ENCODE measurements at regions not wholly inside any gene's neighbourhood (a gene's known extent, or its start where the extent isn't known, plus 50 kb on each side); places are given as distances from the start of the nearest gene placed in this dataset.

GRCh38 chrX:122907375-122907774 is 276.7 kb upstream of the GRIA3 start:
- Histone ChIP-seq H3K36me3 (ENCODE audit: control insufficient read depth in 4 of 4, insufficient read depth in 3 of 4, low read depth in 1 of 4, low read length in 3 of 4) (no peaks in the 10 kb centered on the region), H3K9me3 (ENCODE audit: control insufficient read depth in 4 of 4, low read length in 3 of 4) (peaks cover 0 to 5% (median 2%) of the 10 kb centered on the region in 4 donors), H3K27me3 (ENCODE audit: control insufficient read depth in 4 of 4, insufficient read depth in 4 of 4, low read length in 3 of 4) (no peaks in the 10 kb centered on the region), H3K4me3 (ENCODE audit: low read depth in 1 of 3, low read length in 3 of 3) (no peak overlapping the region), H3K27ac (ENCODE audit: low read depth in 1 of 2, low read length in 2 of 2) (no peak overlapping the region), H3K4me1 (ENCODE audit: control insufficient read depth in 4 of 4, insufficient read depth in 4 of 4, low read length in 3 of 4) (no peaks in the 10 kb centered on the region), H3K9ac (ENCODE audit: low read depth in 1 of 2, low read length in 2 of 2) (no peak overlapping the region)
- 91% methylated on average over 1 of the region's 1 CpG for WGBS
- TF ChIP-seq RAD21 (IDR thresholded peaks at IDR 0.05) (no peak), HNF4A (conservative IDR thresholded peaks at IDR 0.05) (no peak), RXRA (IDR thresholded peaks at IDR 0.05) (no peak), GABPA (IDR thresholded peaks at IDR 0.05 in 1 of 2, conservative IDR thresholded peaks at IDR 0.05 in 1 of 2) (no peak), JUND (IDR thresholded peaks at IDR 0.05) (no peak), MAX (IDR thresholded peaks at IDR 0.05) (no peak), EGR1 (IDR thresholded peaks at IDR 0.05; ENCODE audit: low read depth in 2 of 2) (no peak), CTCF (IDR thresholded peaks at IDR 0.05; ENCODE audit: low read depth, low read length, missing input control) (no peak), FOXA1 (IDR thresholded peaks at IDR 0.05) (no peak), ZBTB33 (IDR thresholded peaks at IDR 0.05) (no peak), REST (IDR thresholded peaks at IDR 0.05) (no peak)
- no peak for DNase-seq (ENCODE audit: low spot score)

- H3K27me3 ChIP-seq (ENCODE audit: control insufficient read depth in 4 of 4, insufficient read depth in 4 of 4, low read length in 3 of 4), result no peaks in the 10 kb centered on the region
- DNase-seq (ENCODE audit: low spot score), result no peak
- H3K9me3 ChIP-seq (ENCODE audit: control insufficient read depth in 4 of 4, low read length in 3 of 4), result peaks cover 0 to 8% (median 2%) of the 10 kb centered on the region in 4 donors
- H3K4me3 ChIP-seq (ENCODE audit: low read depth in 1 of 3, low read length in 3 of 3), result no peak overlapping the region
- H3K27ac ChIP-seq (ENCODE audit: low read depth in 1 of 2, low read length in 2 of 2), result no peak overlapping the region
- no peaks in the 10 kb centered on the region for H3K4me1 ChIP-seq (ENCODE audit: control insufficient read depth in 4 of 4, insufficient read depth in 4 of 4, low read length in 3 of 4)
- TF ChIP-seq ATF3 (IDR thresholded peaks at IDR 0.05) (no peak), FOXA1 (IDR thresholded peaks at IDR 0.05) (no peak), SP1 (IDR thresholded peaks at IDR 0.05) (no peak), RXRA (IDR thresholded peaks at IDR 0.05) (no peak), CTCF (IDR thresholded peaks at IDR 0.05; ENCODE audit: low read depth, low read length, missing input control) (no peak), GABPA (IDR thresholded peaks at IDR 0.05 in 1 of 2, conservative IDR thresholded peaks at IDR 0.05 in 1 of 2) (no peak), REST (IDR thresholded peaks at IDR 0.05) (no peak)
- 78% methylated on average over 2 of the region's 2 CpGs for WGBS
- no peak overlapping the region for H3K9ac ChIP-seq (ENCODE audit: low read depth in 1 of 2, low read length in 2 of 2)
- no peaks in the 10 kb centered on the region for H3K36me3 ChIP-seq (ENCODE audit: control insufficient read depth in 4 of 4, insufficient read depth in 3 of 4, low read depth in 1 of 4, low read length in 3 of 4)
These were observed 273.4 kb upstream of the GRIA3 start for GRCh38 chrX:122910697-122911096.
